ENCODE measurements at regions not wholly inside any gene's neighbourhood (a gene's known extent, or its start where the extent isn't known, plus 50 kb on each side); places are given as distances from the start of the nearest gene placed in this dataset.
"Not testable (repeated sequence)": the region's sequence is repeated elsewhere in the genome, so short reads cannot be mapped to it uniquely, and the experiment has no call there.

DNA sequence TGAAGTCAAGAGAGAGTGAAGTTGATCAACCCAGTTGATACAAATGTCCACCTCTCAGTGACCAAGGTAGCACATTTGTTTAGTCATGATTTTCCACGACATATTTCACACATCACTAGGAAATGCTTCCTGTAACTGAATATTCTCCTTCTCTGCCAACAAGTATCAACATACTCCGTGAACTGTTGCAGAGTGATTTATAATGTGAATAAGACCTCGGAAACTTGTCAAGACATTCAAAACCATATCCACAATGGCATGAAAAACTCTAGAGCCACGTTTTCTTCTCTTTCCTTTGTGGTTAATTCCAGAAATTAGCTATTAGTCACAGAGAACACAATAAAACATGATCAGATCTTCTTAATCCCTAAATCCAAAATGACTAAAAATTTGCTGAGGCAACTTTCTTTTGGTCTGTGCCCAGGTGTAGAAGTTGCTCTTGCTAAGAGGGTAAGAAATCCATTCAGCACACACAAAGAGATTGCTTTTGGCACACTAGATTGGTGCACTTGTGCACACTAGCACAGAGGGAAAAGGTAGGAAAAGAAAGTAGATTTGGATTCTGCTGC, 244.3 kb upstream of the NRIP1 start:
- no peak for DNase-seq (ENCODE audit: low read depth, low spot score)
- H3K4me3 ChIP-seq: no peak overlapping the region
- H3K9ac ChIP-seq (ENCODE audit: insufficient read length): no peak overlapping the region
- H3K9me3 ChIP-seq (ENCODE audit: low read depth, low read length): no peaks in the 10 kb centered on the region
- no peak for TF ChIP-seq FOXP2 (optimal IDR thresholded peaks at IDR 0.05; ENCODE audit: control extremely low read depth, extremely low read length, insufficient read depth)
- no peak for TF ChIP-seq POLR2AphosphoS5 (IDR thresholded peaks at IDR 0.05; ENCODE audit: borderline replicate concordance, low read depth, low read length)
- TF ChIP-seq EZH2 (IDR thresholded peaks at IDR 0.05): no peak
- no peak overlapping the region for H3K27ac ChIP-seq
- no peaks in the 10 kb centered on the region for H3K36me3 ChIP-seq (ENCODE audit: insufficient read depth, low read length)

DNA sequence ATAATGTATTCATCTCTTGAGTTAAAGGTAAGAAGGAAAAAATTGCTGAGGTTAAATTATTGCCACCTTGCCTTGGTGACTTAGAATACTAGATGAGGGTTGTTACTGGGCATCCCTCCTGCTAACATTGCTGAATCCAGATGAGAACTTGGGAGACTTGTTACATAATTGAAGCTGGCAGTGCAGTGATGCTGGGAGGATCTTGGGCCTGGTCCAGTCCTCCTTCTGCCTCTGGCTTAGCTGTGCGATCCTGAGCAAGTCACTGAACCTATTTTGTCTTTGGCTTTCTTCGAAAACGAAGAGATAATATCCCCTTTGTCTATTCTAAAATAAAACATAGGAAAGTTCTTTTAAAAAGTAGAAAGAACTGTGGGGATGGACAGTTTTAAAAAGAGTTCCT, 244.9 kb upstream of the NRIP1 start:
- no peak for DNase-seq (ENCODE audit: low read depth, low spot score)
- H3K9me3 ChIP-seq (ENCODE audit: low read depth, low read length): no peaks in the 10 kb centered on the region
- no peak overlapping the region for H3K4me3 ChIP-seq
- H3K27ac ChIP-seq: no peak overlapping the region
- TF ChIP-seq EZH2 (IDR thresholded peaks at IDR 0.05): no peak
- no peak for TF ChIP-seq POLR2AphosphoS5 (IDR thresholded peaks at IDR 0.05; ENCODE audit: borderline replicate concordance, low read depth, low read length)
- no peak for TF ChIP-seq FOXP2 (optimal IDR thresholded peaks at IDR 0.05; ENCODE audit: control extremely low read depth, extremely low read length, insufficient read depth)
- no peaks in the 10 kb centered on the region for H3K36me3 ChIP-seq (ENCODE audit: insufficient read depth, low read length)
- H3K9ac ChIP-seq (ENCODE audit: insufficient read length): no peak overlapping the region

GRCh38 chr21:15311510-15311909, 246.7 kb upstream of the NRIP1 start:
- no peak for DNase-seq (ENCODE audit: low read depth, low spot score)
- H3K9me3 ChIP-seq (ENCODE audit: low read depth, low read length): no peaks in the 10 kb centered on the region
- H3K36me3 ChIP-seq (ENCODE audit: insufficient read depth, low read length): no peaks in the 10 kb centered on the region
- no peak overlapping the region for H3K9ac ChIP-seq (ENCODE audit: insufficient read length)
- no peak overlapping the region for H3K27ac ChIP-seq
- TF ChIP-seq EZH2 (IDR thresholded peaks at IDR 0.05) (no peak), POLR2AphosphoS5 (IDR thresholded peaks at IDR 0.05; ENCODE audit: borderline replicate concordance, low read depth, low read length) (no peak), FOXP2 (optimal IDR thresholded peaks at IDR 0.05; ENCODE audit: control extremely low read depth, extremely low read length, insufficient read depth) (no peak)
- H3K4me3 ChIP-seq: no peak overlapping the region

- H3K36me3 ChIP-seq (ENCODE audit: insufficient read depth, low read length); H3K9me3 ChIP-seq (ENCODE audit: low read depth, low read length); H3K9ac ChIP-seq (ENCODE audit: insufficient read length); H3K27ac ChIP-seq; DNase-seq (ENCODE audit: low read depth, low spot score); H3K4me3 ChIP-seq: not testable (repeated sequence)
Observed at GRCh38 chr21:15317034-15317433, 252.2 kb upstream of the NRIP1 start.

DNA sequence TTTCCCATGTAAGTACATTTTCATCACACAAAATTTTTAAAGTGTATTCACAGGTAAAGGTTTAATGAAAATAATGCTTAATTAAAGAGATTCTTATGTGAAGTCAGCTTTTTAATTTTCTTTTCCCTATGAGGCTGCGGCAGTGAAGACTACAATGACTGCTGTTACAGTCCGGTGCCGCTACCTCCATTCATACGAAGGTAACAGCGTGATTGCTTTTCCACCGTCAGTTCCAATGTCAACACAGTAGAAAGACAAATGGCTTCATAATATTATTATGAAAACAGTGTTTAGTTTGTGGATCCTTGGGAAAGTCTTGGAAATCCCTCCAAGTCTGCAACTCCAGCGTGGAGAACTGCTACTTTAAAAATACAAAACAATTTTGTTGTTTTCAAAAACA, 254.9 kb upstream of the NRIP1 start:
- no peak overlapping the region for H3K4me3 ChIP-seq
- TF ChIP-seq EZH2 (IDR thresholded peaks at IDR 0.05): no peak
- no peak for TF ChIP-seq FOXP2 (optimal IDR thresholded peaks at IDR 0.05; ENCODE audit: control extremely low read depth, extremely low read length, insufficient read depth)
- TF ChIP-seq POLR2AphosphoS5 (IDR thresholded peaks at IDR 0.05; ENCODE audit: borderline replicate concordance, low read depth, low read length): no peak
- no peak overlapping the region for H3K27ac ChIP-seq
- no peak for DNase-seq (ENCODE audit: low read depth, low spot score)
- no peaks in the 10 kb centered on the region for H3K36me3 ChIP-seq (ENCODE audit: insufficient read depth, low read length)
- no peaks in the 10 kb centered on the region for H3K9me3 ChIP-seq (ENCODE audit: low read depth, low read length)
- no peak overlapping the region for H3K9ac ChIP-seq (ENCODE audit: insufficient read length)

DNA sequence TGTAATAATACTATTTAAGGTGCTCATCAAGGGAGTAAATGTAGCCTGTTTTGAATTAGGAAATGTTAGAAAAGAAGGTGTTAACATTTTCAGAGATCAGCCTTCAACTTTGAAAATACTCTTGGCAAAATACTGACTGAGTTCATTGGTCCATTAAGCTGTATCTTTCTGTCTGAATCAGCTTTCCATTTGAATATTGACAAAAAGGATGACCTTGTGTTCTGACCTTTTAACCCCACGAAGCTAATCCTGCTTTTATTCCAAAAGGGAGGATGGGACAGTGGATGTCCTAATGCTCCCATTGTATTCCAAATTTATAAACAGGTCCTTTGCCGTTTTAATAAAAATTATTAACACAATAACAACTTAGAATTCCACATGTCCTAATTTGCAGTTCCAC, 259.7 kb upstream of the NRIP1 start:
- Histone ChIP-seq H3K9ac (ENCODE audit: insufficient read length) (no peak overlapping the region), H3K27ac (no peak overlapping the region), H3K36me3 (ENCODE audit: insufficient read depth, low read length) (no peaks in the 10 kb centered on the region), H3K4me3 (no peak overlapping the region), H3K9me3 (ENCODE audit: low read depth, low read length) (no peaks in the 10 kb centered on the region)
- no peak for DNase-seq (ENCODE audit: low read depth, low spot score)
- no peak for TF ChIP-seq EZH2 (IDR thresholded peaks at IDR 0.05)
- no peak for TF ChIP-seq POLR2AphosphoS5 (IDR thresholded peaks at IDR 0.05; ENCODE audit: borderline replicate concordance, low read depth, low read length)
- no peak for TF ChIP-seq FOXP2 (optimal IDR thresholded peaks at IDR 0.05; ENCODE audit: control extremely low read depth, extremely low read length, insufficient read depth)

GRCh38 chr21:15326032-15326867, 261.4 kb upstream of the NRIP1 start:
- TF ChIP-seq FOXP2 (optimal IDR thresholded peaks at IDR 0.05; ENCODE audit: control extremely low read depth, extremely low read length, insufficient read depth) (no peak), POLR2AphosphoS5 (IDR thresholded peaks at IDR 0.05; ENCODE audit: borderline replicate concordance, low read depth, low read length) (no peak), EZH2 (IDR thresholded peaks at IDR 0.05) (no peak)
- no peak overlapping the region for H3K4me3 ChIP-seq
- no peak for DNase-seq (ENCODE audit: low read depth, low spot score)
- no peaks in the 10 kb centered on the region for H3K9me3 ChIP-seq (ENCODE audit: low read depth, low read length)
- H3K9ac ChIP-seq (ENCODE audit: insufficient read length): no peak overlapping the region
- no peak overlapping the region for H3K27ac ChIP-seq
- H3K36me3 ChIP-seq (ENCODE audit: insufficient read depth, low read length): no peaks in the 10 kb centered on the region

DNA sequence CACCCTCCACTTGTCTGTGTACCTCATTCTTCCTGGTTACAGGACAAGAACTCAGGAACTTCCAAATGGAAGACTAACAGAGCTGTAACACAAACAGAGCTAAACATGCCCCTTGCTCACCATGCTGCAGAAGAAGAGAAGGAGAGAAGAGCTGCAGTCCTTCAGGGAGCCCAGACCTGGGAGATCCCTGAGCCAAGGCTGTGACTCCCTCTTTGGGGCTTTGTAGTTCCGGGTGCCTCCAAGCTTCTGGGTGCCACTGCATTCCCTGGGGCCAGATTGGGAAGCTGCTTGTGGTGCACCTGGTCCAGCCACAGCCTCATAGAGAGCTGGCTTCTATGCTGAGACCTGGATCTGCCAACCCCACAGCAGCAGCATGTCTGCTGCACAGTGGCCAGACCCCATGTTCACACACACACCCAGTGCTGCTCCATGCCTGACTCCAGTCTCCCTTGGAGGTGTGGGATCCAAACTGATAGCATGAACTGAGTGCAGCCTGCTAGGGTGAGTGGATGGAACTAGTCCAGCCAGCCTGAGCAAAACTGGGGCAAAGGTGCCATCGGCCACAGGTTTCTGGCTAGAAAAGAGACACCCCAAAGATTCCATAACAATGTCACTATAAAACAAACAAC, 263.0 kb upstream of the NRIP1 start:
- Histone ChIP-seq H3K4me3 (no peak overlapping the region), H3K36me3 (ENCODE audit: insufficient read depth, low read length) (no peaks in the 10 kb centered on the region), H3K9ac (ENCODE audit: insufficient read length) (no peak overlapping the region), H3K27ac (no peak overlapping the region), H3K9me3 (ENCODE audit: low read depth, low read length) (no peaks in the 10 kb centered on the region)
- no peak for DNase-seq (ENCODE audit: low read depth, low spot score)
- TF ChIP-seq POLR2AphosphoS5 (IDR thresholded peaks at IDR 0.05; ENCODE audit: borderline replicate concordance, low read depth, low read length) (no peak), FOXP2 (optimal IDR thresholded peaks at IDR 0.05; ENCODE audit: control extremely low read depth, extremely low read length, insufficient read depth) (no peak), EZH2 (IDR thresholded peaks at IDR 0.05) (no peak)

Measured in SK-N-MC (cell line).